ENCODE measurements at regions not wholly inside any gene's neighbourhood (a gene's known extent, or its start where the extent isn't known, plus 50 kb on each side); places are given as distances from the start of the nearest gene placed in this dataset.

- no peak for TF ChIP-seq EP300 (IDR thresholded peaks at IDR 0.05; ENCODE audit: borderline replicate concordance)
- no peak for TF ChIP-seq ZBTB7A (IDR thresholded peaks at IDR 0.05; ENCODE audit: low read depth)
- TF ChIP-seq CREB1 (IDR thresholded peaks at IDR 0.05; ENCODE audit: low read depth): no peak
- TF ChIP-seq NFIC (IDR thresholded peaks at IDR 0.05): no peak
- TF ChIP-seq CEBPB (IDR thresholded peaks at IDR 0.05): no peak
- TF ChIP-seq FOXM1 (IDR thresholded peaks at IDR 0.05; ENCODE audit: borderline replicate concordance, low read depth): no peak
- no peak for TF ChIP-seq MAX (IDR thresholded peaks at IDR 0.05)
- no peak for TF ChIP-seq REST (IDR thresholded peaks at IDR 0.05; ENCODE audit: low read depth)
- TF ChIP-seq TAF1 (IDR thresholded peaks at IDR 0.05; ENCODE audit: low read depth): no peak
- no peak for TF ChIP-seq TCF12 (IDR thresholded peaks at IDR 0.05; ENCODE audit: low read depth)
- TF ChIP-seq TEAD4 (IDR thresholded peaks at IDR 0.05): no peak
- no peak for TF ChIP-seq USF1 (IDR thresholded peaks at IDR 0.05)
- no peak for TF ChIP-seq YY1 (IDR thresholded peaks at IDR 0.05; ENCODE audit: low read depth)
- no peak for TF ChIP-seq RAD21 (IDR thresholded peaks at IDR 0.05; ENCODE audit: low read depth)
- TF ChIP-seq EGR1 (IDR thresholded peaks at IDR 0.05): no peak
Observed at GRCh38 chr6:167441715-167442206, 116.9 kb downstream of the TTLL2 start.

DNA sequence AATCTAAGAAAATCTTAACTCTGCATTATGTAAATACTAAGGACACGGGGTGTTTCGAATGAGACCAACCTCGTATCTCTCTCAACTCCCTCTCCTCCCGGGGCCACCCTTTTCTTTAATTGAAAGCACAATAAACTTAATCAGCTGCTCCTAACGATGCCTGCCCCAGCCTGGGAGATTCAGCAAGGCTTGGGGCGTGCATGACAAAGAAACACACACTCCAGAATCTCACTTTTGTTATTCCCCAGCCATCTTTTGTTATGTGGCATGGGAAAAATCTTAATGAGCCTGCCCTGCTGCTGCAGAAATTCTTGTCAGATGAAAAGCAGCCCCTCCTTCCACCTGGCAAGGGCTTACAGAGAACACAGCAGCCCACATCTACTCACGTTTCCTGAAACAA, 117.4 kb downstream of the TTLL2 start:
- TF ChIP-seq USF1 (IDR thresholded peaks at IDR 0.05) (no peak), TAF1 (IDR thresholded peaks at IDR 0.05; ENCODE audit: low read depth) (no peak), RAD21 (IDR thresholded peaks at IDR 0.05; ENCODE audit: low read depth) (no peak), FOXM1 (IDR thresholded peaks at IDR 0.05; ENCODE audit: borderline replicate concordance, low read depth) (no peak), CEBPB (IDR thresholded peaks at IDR 0.05) (no peak), MAX (IDR thresholded peaks at IDR 0.05) (no peak), TCF12 (IDR thresholded peaks at IDR 0.05; ENCODE audit: low read depth) (no peak), TEAD4 (IDR thresholded peaks at IDR 0.05) (no peak), EP300 (IDR thresholded peaks at IDR 0.05; ENCODE audit: borderline replicate concordance) (no peak), CREB1 (IDR thresholded peaks at IDR 0.05; ENCODE audit: low read depth) (no peak), EGR1 (IDR thresholded peaks at IDR 0.05) (no peak), YY1 (IDR thresholded peaks at IDR 0.05; ENCODE audit: low read depth) (no peak), ZBTB7A (IDR thresholded peaks at IDR 0.05; ENCODE audit: low read depth) (no peak), REST (IDR thresholded peaks at IDR 0.05; ENCODE audit: low read depth) (no peak), NFIC (IDR thresholded peaks at IDR 0.05) (no peak)

- no peak for TF ChIP-seq TCF12 (IDR thresholded peaks at IDR 0.05; ENCODE audit: low read depth)
- TF ChIP-seq TEAD4 (IDR thresholded peaks at IDR 0.05): no peak
- no peak for TF ChIP-seq EGR1 (IDR thresholded peaks at IDR 0.05)
- no peak for TF ChIP-seq YY1 (IDR thresholded peaks at IDR 0.05; ENCODE audit: low read depth)
- TF ChIP-seq FOXM1 (IDR thresholded peaks at IDR 0.05; ENCODE audit: borderline replicate concordance, low read depth): no peak
- no peak for TF ChIP-seq ZBTB7A (IDR thresholded peaks at IDR 0.05; ENCODE audit: low read depth)
Observed at GRCh38 chr6:167442796-167443680, 118.2 kb downstream of the TTLL2 start.

DNA sequence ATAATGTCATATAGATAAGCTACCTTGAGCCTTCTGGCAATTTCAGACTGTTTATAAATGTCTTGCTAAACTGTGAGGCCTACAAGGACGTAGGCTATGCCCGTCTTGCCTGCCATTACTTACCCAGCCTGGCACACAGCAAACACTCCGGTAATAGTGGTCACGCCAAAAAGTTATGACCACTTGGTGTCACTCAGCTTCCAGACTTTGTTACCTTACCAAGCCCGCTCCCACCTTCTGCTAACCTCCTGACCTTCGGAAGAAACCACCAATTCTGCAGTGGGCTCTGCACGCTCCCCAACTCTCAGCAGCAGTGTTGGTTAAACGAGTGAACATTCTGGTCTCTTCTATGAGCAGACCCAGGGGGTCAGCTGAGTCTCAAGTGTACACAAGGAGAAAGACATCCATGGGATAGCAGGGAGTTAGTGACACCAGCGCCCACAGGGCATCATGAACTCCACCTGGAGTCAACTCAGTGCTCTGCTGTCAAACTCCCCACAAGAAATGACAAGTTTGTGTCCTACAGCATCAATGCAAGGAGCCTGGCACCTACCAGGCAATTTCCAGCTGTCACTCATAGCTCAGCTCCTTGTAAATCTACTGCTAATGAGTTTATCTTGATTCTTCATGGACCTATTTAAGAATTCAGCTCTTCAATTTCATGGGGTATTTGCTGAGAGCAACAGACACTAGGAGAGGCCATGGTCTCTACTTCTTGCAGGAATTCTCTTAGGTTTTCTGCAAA, 119.9 kb downstream of the TTLL2 start:
- no peak for TF ChIP-seq FOXM1 (IDR thresholded peaks at IDR 0.05; ENCODE audit: borderline replicate concordance, low read depth)
- no peak for TF ChIP-seq EP300 (IDR thresholded peaks at IDR 0.05; ENCODE audit: borderline replicate concordance)
- no peak for TF ChIP-seq TCF12 (IDR thresholded peaks at IDR 0.05; ENCODE audit: low read depth)
- no peak for TF ChIP-seq YY1 (IDR thresholded peaks at IDR 0.05; ENCODE audit: low read depth)

DNA sequence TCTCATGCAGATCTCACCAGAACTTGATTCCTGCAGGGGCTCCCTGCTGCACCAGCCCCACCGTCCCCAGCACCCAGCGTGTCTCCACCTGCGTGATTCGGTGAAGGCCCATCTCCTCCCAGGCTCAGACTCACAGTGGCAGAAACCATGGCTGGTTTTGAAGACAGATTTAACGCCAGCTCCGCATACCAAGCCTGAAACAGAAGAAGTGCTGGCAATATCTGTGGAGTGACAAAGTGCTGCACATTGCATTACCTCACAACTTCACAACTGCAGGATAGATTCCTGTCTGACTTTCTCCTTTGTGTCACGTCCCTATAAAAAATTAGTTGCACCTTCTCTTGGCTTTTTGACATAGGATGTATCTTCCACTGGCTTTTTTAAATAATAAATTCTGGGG, 120.7 kb downstream of the TTLL2 start:
- TF ChIP-seq CREB1 (IDR thresholded peaks at IDR 0.05; ENCODE audit: low read depth) (no peak), EGR1 (IDR thresholded peaks at IDR 0.05) (no peak), TEAD4 (IDR thresholded peaks at IDR 0.05) (no peak), FOXM1 (IDR thresholded peaks at IDR 0.05; ENCODE audit: borderline replicate concordance, low read depth) (no peak), TAF1 (IDR thresholded peaks at IDR 0.05; ENCODE audit: low read depth) (no peak), YY1 (IDR thresholded peaks at IDR 0.05; ENCODE audit: low read depth) (no peak), MAX (IDR thresholded peaks at IDR 0.05) (no peak), TCF12 (IDR thresholded peaks at IDR 0.05; ENCODE audit: low read depth) (no peak), RAD21 (IDR thresholded peaks at IDR 0.05; ENCODE audit: low read depth) (no peak), USF1 (IDR thresholded peaks at IDR 0.05) (no peak), ZBTB7A (IDR thresholded peaks at IDR 0.05; ENCODE audit: low read depth) (no peak), NFIC (IDR thresholded peaks at IDR 0.05) (no peak)

All from Ishikawa (cell line).